Astrocyte of the spinal cord (primary cell): ENCODE measurements at regions not wholly inside any gene's neighbourhood (a gene's known extent, or its start where the extent isn't known, plus 50 kb on each side); places are given as distances from the start of the nearest gene placed in this dataset.

Source experiments
- DNase-seq: peaks from one replicate; pipeline ENCODE4 v3.0.0; 2011; ENCODE audit warnings: low read depth, low spot score
- H3K4me3 ChIP-seq: 2 replicates; pipeline ENCODE4 v1.5.1; 2011; ENCODE audit warnings: low read depth, mild to moderate bottlenecking, low read length, moderate library complexity
- in situ Hi-C: cut with HindIII; loops from 2 replicates; pipeline ENCODE4 v1.10.0; 2017; ENCODE audit warnings: low sequenced_read_pairs
- TF ChIP-seq, protein P1 (sequence below): IDR thresholded peaks from 2 replicates; pipeline ENCODE4 v1.5.1; 2012; ENCODE audit warnings: low read depth, mild to moderate bottlenecking, low read length, inconsistent platforms

DNA sequence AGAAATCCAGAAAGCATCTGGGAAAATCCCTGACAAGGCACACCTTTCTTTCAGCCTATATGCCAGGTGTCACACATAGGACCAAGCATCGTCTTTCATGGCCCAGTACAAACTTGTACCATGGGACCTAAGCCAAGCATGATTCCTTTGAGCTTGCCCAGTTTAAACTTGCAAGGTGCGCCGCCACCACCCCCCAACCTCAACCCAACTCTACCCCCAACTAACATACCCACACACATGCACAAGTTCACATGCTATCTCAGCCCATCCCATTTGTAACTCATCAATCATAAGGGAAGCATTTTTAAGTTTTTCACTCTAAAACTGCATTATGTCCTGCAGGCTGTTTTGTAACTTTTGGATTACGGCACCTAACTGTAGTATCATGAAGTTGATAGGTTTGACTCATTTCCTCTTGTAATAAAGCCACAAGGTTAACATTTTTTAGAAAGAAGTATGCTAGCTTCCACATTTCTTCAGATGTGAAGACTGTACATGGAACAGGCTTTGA, 145.9 kb upstream of the FST start:
- H3K4me3 ChIP-seq, result no peak overlapping the region
- TF ChIP-seq, protein P1, sequence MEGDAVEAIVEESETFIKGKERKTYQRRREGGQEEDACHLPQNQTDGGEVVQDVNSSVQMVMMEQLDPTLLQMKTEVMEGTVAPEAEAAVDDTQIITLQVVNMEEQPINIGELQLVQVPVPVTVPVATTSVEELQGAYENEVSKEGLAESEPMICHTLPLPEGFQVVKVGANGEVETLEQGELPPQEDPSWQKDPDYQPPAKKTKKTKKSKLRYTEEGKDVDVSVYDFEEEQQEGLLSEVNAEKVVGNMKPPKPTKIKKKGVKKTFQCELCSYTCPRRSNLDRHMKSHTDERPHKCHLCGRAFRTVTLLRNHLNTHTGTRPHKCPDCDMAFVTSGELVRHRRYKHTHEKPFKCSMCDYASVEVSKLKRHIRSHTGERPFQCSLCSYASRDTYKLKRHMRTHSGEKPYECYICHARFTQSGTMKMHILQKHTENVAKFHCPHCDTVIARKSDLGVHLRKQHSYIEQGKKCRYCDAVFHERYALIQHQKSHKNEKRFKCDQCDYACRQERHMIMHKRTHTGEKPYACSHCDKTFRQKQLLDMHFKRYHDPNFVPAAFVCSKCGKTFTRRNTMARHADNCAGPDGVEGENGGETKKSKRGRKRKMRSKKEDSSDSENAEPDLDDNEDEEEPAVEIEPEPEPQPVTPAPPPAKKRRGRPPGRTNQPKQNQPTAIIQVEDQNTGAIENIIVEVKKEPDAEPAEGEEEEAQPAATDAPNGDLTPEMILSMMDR, result no peak
- DNase-seq, result peak; percentile 67
- in situ Hi-C loops, result no loop called here

DNA sequence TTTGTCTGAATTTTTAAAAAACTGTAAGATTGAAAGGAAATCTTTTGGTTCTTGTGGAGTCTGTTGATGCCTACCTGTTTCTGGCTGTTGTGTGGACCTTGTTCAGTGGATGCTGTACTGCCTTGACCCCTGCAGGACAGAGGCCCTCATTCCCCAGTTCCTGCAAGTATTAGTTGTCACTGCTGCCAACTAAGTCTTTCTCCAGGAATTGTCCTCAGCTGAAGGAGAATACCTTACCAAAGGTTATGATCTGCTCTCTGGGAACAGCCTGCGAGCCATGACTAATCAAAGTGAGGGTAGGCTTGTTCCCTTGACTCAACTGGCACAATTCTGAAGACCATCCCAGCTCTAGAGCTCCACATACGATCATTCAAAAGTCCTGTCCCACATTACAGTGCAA, 145.3 kb upstream of the FST start:
- DNase-seq, result no peak
- TF ChIP-seq, protein P1, result peak; percentile 52
- in situ Hi-C loops, result no loop called here
- no peak overlapping the region for H3K4me3 ChIP-seq

DNA sequence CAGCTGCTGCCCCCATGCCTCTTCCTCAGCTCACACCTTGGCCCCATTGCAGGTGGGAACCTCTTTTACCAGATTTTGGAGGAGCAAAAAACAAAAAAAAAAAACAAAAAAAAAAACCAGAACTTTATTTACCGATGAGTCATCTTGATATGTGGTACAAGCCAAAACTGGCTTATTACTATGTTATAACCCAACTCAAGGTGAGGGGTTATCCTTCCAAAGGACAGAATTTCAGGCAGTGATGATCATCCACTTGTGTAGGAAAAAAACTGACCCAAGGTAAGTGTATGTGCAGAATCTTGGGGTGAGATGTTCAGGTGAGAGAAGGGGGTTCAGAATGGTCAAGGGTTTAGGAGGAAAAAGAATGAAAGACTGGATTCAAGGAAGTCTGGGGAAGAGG, 142.6 kb upstream of the FST start:
- in situ Hi-C loops, result no loop called here
- TF ChIP-seq, protein P1, result no peak
- H3K4me3 ChIP-seq, result no peak overlapping the region
- no peak for DNase-seq

DNA sequence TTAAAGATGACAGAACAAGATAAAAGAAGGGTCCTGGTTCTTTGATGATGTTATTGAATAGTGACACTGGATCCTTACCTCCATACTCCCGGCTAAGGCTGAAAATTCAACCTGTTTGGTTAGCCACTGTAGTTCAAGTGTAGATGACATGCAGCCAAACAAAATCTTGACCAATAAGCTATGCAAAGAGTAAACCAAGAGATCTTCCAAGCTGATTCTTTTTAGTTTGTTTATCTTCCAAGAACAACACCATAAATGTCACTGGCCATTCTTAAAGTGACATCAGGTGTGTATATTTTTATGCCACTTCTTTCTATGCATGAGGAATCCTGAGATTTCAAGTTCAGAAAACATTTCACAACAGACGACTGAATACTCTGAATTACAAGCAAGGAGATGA, 141.5 kb upstream of the FST start:
- TF ChIP-seq, protein P1, result no peak
- no peak overlapping the region for H3K4me3 ChIP-seq
- no peak for DNase-seq
- in situ Hi-C loops, result no loop called here

DNA sequence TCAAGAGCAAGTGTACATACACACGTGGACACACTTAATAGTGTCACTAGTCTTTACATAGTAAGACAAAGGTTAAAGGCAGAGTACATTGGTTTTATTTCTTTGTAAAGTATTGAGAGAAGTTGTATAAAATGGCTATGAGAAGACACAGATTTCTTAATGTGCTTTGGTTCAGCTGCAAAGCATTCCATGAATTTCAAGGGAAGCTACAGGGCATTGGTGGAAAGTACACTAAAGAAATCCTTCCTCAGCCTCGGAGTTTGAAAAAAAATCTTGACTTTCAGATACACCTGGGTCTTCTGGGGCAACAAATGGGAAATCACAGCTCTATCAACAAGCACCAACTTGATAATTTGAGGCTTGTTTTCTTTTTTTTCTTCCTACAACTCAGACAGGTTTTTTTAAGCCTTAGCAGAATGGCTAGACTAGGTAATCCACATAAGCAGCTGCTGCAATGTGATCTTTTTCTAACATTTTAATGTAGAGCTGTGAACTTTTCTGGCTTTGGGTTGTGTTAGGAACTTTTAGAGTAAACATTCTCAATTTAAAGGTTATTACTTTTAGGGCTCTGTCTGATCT, 140.4 kb upstream of the FST start:
- TF ChIP-seq, protein P1, result no peak
- no peak for DNase-seq
- in situ Hi-C loops, result no loop called here
- H3K4me3 ChIP-seq, result no peak overlapping the region

DNA sequence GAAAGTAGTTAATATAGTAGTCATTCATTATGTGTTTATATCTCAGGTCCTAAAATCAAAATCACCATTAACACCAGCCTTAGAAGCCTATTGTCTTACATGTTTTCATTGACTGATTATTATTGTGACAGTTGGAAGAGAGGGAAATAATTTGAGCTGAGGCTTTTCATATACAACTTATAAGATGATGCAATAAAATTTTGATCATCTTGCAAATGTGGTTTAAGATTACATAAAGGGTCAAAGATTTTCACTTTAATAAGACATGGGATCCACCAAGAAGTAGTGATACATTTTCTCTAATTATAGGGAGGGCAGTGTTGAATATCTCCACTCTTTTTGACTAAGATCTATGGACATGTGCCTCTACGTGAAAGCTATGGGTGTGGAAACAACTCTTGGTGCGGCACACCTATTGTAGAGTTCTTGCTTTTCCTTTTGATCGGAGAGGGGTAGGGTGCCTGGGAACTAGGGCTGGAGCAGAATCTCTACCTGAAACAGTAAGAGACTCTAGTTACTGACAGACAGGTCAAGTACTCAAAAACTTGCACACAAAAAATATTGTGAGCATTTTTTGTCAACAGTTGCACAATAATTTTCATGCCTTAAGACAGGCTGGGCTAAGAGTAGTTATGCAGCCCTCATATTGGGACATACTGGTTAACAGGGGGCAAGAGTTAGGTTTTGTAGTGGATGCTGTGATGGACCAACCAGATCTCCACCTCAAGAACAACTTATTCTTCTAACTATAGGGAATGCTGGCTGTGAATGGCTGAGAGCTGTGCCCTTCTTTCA, 139.3 kb upstream of the FST start:
- in situ Hi-C loops, result no loop called here

More for the DNA sequence above, 139.3 kb upstream of the FST start:
- no peak for DNase-seq
- H3K4me3 ChIP-seq, result no peak overlapping the region
- TF ChIP-seq, protein P1, result no peak
